H9 (cell line): ENCODE measurements at regions not wholly inside any gene's neighbourhood (a gene's known extent, or its start where the extent isn't known, plus 50 kb on each side); places are given as distances from the start of the nearest gene placed in this dataset.

Source experiments
- DNase-seq: peaks from one replicate; pipeline ENCODE4 v3.0.0-alpha.2; 2017
- H2AFZ ChIP-seq: one replicate; pipeline ENCODE4 v1.6.1; 2013; ENCODE audit warnings: mild to moderate bottlenecking, low read length, control low read depth, moderate library complexity
- H2AK5ac ChIP-seq: 2 replicates; pipeline ENCODE4 v1.6.1; 2013; ENCODE audit warnings: low read length, control low read depth, mixed read lengths; ENCODE audit not compliant: insufficient read length
- H2BK120ac ChIP-seq: one replicate; pipeline ENCODE4 v1.6.1; 2013; ENCODE audit warnings: low read depth, mild to moderate bottlenecking, low read length, control low read depth, inconsistent platforms; ENCODE audit not compliant: poor library complexity, severe bottlenecking
- H2BK12ac ChIP-seq: 2 replicates; pipeline ENCODE4 v1.6.1; 2013; ENCODE audit warnings: low read length, control low read depth, mixed read lengths, low read depth; ENCODE audit not compliant: insufficient read length
- H2BK15ac ChIP-seq: 2 replicates; pipeline ENCODE4 v1.6.1; 2013; ENCODE audit warnings: low read depth, low read length, control low read depth
- H2BK20ac ChIP-seq: one replicate; pipeline ENCODE4 v1.6.1; 2013; ENCODE audit warnings: low read depth, mild to moderate bottlenecking, low read length, control low read depth, inconsistent platforms; ENCODE audit not compliant: poor library complexity, severe bottlenecking
- H2BK5ac ChIP-seq: 2 replicates; pipeline ENCODE4 v1.6.1; 2013; ENCODE audit warnings: low read length, control low read depth, mixed read lengths; ENCODE audit not compliant: insufficient read length
- H3K14ac ChIP-seq: 2 replicates; pipeline ENCODE4 v1.6.1; 2013; ENCODE audit warnings: low read length, control low read depth; ENCODE audit not compliant: insufficient read depth
- H3K18ac ChIP-seq: 2 replicates; pipeline ENCODE4 v1.6.1; 2013; ENCODE audit warnings: low read depth, mild to moderate bottlenecking, mixed read lengths, low read length, control low read depth; ENCODE audit not compliant: insufficient read length
- H3K23ac ChIP-seq: 2 replicates; pipeline ENCODE4 v1.6.1; 2013; ENCODE audit warnings: low read length, control low read depth, mixed read lengths, low read depth; ENCODE audit not compliant: insufficient read length
- H3K23me2 ChIP-seq: 2 replicates; pipeline ENCODE4 v1.6.1; 2013; ENCODE audit warnings: low read depth, mild to moderate bottlenecking, mixed read lengths, low read length, control low read depth; ENCODE audit not compliant: insufficient read length, poor library complexity, severe bottlenecking
- H3K27ac ChIP-seq: 2 replicates; pipeline ENCODE4 v1.5.1; 2013; ENCODE audit warnings: low read length, control low read depth, mixed read lengths, low read depth; ENCODE audit not compliant: insufficient read length
- H3K27me3 ChIP-seq: 2 replicates; pipeline ENCODE4 v1.6.1; 2013; ENCODE audit warnings: low read length, control low read depth, inconsistent platforms; ENCODE audit not compliant: insufficient read depth
- H3K4ac ChIP-seq: 2 replicates; pipeline ENCODE4 v1.6.1; 2013; ENCODE audit warnings: low read depth, mild to moderate bottlenecking, control low read depth, inconsistent platforms, low read length, moderate library complexity
- H3K4me1 ChIP-seq: 2 replicates; pipeline ENCODE4 v1.6.1; 2013; ENCODE audit warnings: low read length, control low read depth, inconsistent platforms; ENCODE audit not compliant: insufficient read depth
- H3K4me2 ChIP-seq: 2 replicates; pipeline ENCODE4 v1.6.1; 2013; ENCODE audit warnings: low read length, control low read depth, mixed read lengths; ENCODE audit not compliant: insufficient read length, insufficient read depth
- H3K56ac ChIP-seq: 2 replicates; pipeline ENCODE4 v1.6.1; 2013; ENCODE audit warnings: low read depth, mild to moderate bottlenecking, mixed read lengths, low read length, control low read depth; ENCODE audit not compliant: insufficient read length
- H3K79me1 ChIP-seq: 2 replicates; pipeline ENCODE4 v1.6.1; 2013; ENCODE audit warnings: low read depth, mild to moderate bottlenecking, moderate library complexity, low read length, control low read depth, inconsistent platforms; ENCODE audit not compliant: insufficient read depth, poor library complexity, severe bottlenecking
- H3K79me2 ChIP-seq: 2 replicates; pipeline ENCODE4 v1.6.1; 2013; ENCODE audit warnings: low read length, control low read depth, inconsistent platforms; ENCODE audit not compliant: insufficient read depth
- H3K9ac ChIP-seq: 2 replicates; pipeline ENCODE4 v1.6.1; 2013; ENCODE audit warnings: low read length, control low read depth, mixed read lengths; ENCODE audit not compliant: insufficient read length; ENCODE audit errors: extremely low read depth
- H3K9me3 ChIP-seq: one replicate; pipeline ENCODE4 v1.6.1; 2013; ENCODE audit warnings: low read depth, low read length, inconsistent platforms; ENCODE audit not compliant: control insufficient read depth
- H3T11ph ChIP-seq: one replicate; pipeline ENCODE4 v1.6.1; 2013; ENCODE audit warnings: mild to moderate bottlenecking, low read length, control low read depth, inconsistent platforms
- H4K20me1 ChIP-seq: one replicate; pipeline ENCODE4 v1.6.1; 2013; ENCODE audit not compliant: control insufficient read depth, insufficient read length, insufficient read depth
- H4K5ac ChIP-seq: 2 replicates; pipeline ENCODE4 v1.6.1; 2013; ENCODE audit warnings: low read depth, mild to moderate bottlenecking, mixed read lengths, low read length, control low read depth; ENCODE audit not compliant: insufficient read length
- H4K8ac ChIP-seq: replicated peaks from 2 replicates; pipeline ENCODE4 v1.6.1; 2013; ENCODE audit warnings: low read length, control low read depth, mixed read lengths, low read depth; ENCODE audit not compliant: insufficient read length
- H4K91ac ChIP-seq: 2 replicates; pipeline ENCODE4 v1.6.1; 2013; ENCODE audit warnings: low read depth, mild to moderate bottlenecking, moderate library complexity, mixed read lengths, low read length, control low read depth; ENCODE audit not compliant: insufficient read length
- H3K27ac Mint-ChIP-seq, 3 experiments: 2 replicates in 2 of 3; 3 replicates in 1 of 3; pipeline ENCODE4 v1.8.0; 2020 to 2021; ENCODE audit warnings: mixed read lengths in 3 of 3, mild to moderate bottlenecking in 1 of 3, moderate library complexity in 1 of 3
- H3K27me3 Mint-ChIP-seq: 2 replicates; pipeline ENCODE4 v1.8.0; 2021; ENCODE audit warnings: low read depth, mild to moderate bottlenecking, moderate library complexity, mixed read lengths
- H3K36me3 Mint-ChIP-seq, 3 experiments: 2 replicates in 2 of 3; 3 replicates in 1 of 3; pipeline ENCODE4 v1.8.0; 2020 to 2021; ENCODE audit warnings: low read depth in 3 of 3, mixed read lengths in 3 of 3; ENCODE audit not compliant: insufficient read depth in 1 of 3
- H3K4me1 Mint-ChIP-seq, 2 experiments: 2 replicates each; pipeline ENCODE4 v1.8.0; 2020; ENCODE audit warnings: mixed read lengths in 2 of 2
- H3K4me3 Mint-ChIP-seq, 2 experiments: 2 replicates in 1 of 2; 3 replicates in 1 of 2; pipeline ENCODE4 v1.8.0; 2020 to 2021; ENCODE audit warnings: mild to moderate bottlenecking in 2 of 2, mixed read lengths in 2 of 2, moderate library complexity in 1 of 2
- H3K9me3 Mint-ChIP-seq, 2 experiments: 2 replicates in 1 of 2; 3 replicates in 1 of 2; pipeline ENCODE4 v1.8.0; 2020; ENCODE audit warnings: mild to moderate bottlenecking in 2 of 2, mixed read lengths in 2 of 2, moderate library complexity in 1 of 2
- CTCF ChIP-seq: fragments of 200-600 bp; sonication (generic); conservative IDR thresholded peaks from 3 replicates; pipeline ENCODE4 v1.8.0; 2021; ENCODE audit warnings: antibody characterized with exemption, mild to moderate bottlenecking
- WGBS: extraction: QIAGEN DNeasy Blood & Tissue Kit; methylation state at CpG from one replicate; pipeline ENCODE4 v1.1.7; 2013; ENCODE audit warnings: missing lambda C conversion rate, low lambda C conversion rate, mixed read lengths; ENCODE audit not compliant: insufficient read length; ENCODE audit errors: extremely low coverage; 5-methylcytosine and 5-hydroxymethylcytosine counted together

GRCh38 chr4:126736133-126736518 is 896.6 kb upstream of the INTU start:
- H2BK120ac ChIP-seq: no peak overlapping the region
- H3K14ac ChIP-seq: no peak overlapping the region
- no peak overlapping the region for H3K4me2 ChIP-seq
- no peaks in the 10 kb centered on the region for H3K9me3 ChIP-seq
- H3K23me2 ChIP-seq: no peaks in the 10 kb centered on the region
- H4K8ac ChIP-seq: no peak overlapping the region
- no peak overlapping the region for H2BK5ac ChIP-seq
- H3T11ph ChIP-seq: no peak overlapping the region
- Mint-ChIP-seq H3K4me1 (no peaks in the 10 kb centered on the region), H3K9me3 (no peaks in the 10 kb centered on the region), H3K27me3 (no peaks in the 10 kb centered on the region), H3K36me3 (no peaks in the 10 kb centered on the region), H3K27ac (no peak overlapping the region), H3K4me3 (no peak overlapping the region)
- H2BK20ac ChIP-seq: no peak overlapping the region
- H2AK5ac ChIP-seq: no peak overlapping the region
- no peaks in the 10 kb centered on the region for H3K27me3 ChIP-seq
- H3K23ac ChIP-seq: no peak overlapping the region
- H4K5ac ChIP-seq: no peak overlapping the region
- no peak overlapping the region for H4K91ac ChIP-seq
- H4K20me1 ChIP-seq: no peaks in the 10 kb centered on the region
- no peaks in the 10 kb centered on the region for H3K4me1 ChIP-seq
- H3K27ac ChIP-seq: no peak overlapping the region
- no peak for DNase-seq
- no peak overlapping the region for H3K18ac ChIP-seq
- H3K79me1 ChIP-seq: no peaks in the 10 kb centered on the region
- TF ChIP-seq CTCF: no peak
- H2AFZ ChIP-seq: no peak overlapping the region
- no peak overlapping the region for H3K56ac ChIP-seq
- no peak overlapping the region for H2BK12ac ChIP-seq
- H3K79me2 ChIP-seq: no peaks in the 10 kb centered on the region
- H2BK15ac ChIP-seq: no peak overlapping the region
- no peak overlapping the region for H3K9ac ChIP-seq
- WGBS: 100% methylated on average over 1 of the region's 3 CpGs
- no peak overlapping the region for H3K4ac ChIP-seq
